Neural progenitor cell (in vitro differentiated cells): ENCODE measurements at regions not wholly inside any gene's neighbourhood (a gene's known extent, or its start where the extent isn't known, plus 50 kb on each side); places are given as distances from the start of the nearest gene placed in this dataset.

ENCODE experiments used
- DNase-seq: peaks from one replicate; pipeline ENCODE4 v3.0.0-alpha.2; 2016; ENCODE audit warnings: low spot score
- H2AFZ ChIP-seq: fragments of 200-600 bp; sonication (generic); replicated peaks from 2 replicates; pipeline ENCODE4 v1.6.1; 2016; ENCODE audit warnings: antibody characterized with exemption
- H3F3A ChIP-seq: fragments of 200-600 bp; sonication (generic); 2 replicates; pipeline ENCODE4 v1.6.1; 2016; ENCODE audit warnings: antibody characterized with exemption, low read depth
- H3K27ac ChIP-seq: fragments of 200-600 bp; sonication (generic); 2 replicates; pipeline ENCODE4 v1.5.1; 2016; ENCODE audit warnings: mild to moderate bottlenecking
- H3K27me3 ChIP-seq: fragments of 200-600 bp; sonication (generic); 2 replicates; pipeline ENCODE4 v1.6.1; 2016; ENCODE audit warnings: mild to moderate bottlenecking, moderate library complexity
- H3K36me3 ChIP-seq: fragments of 200-600 bp; sonication (generic); 2 replicates; pipeline ENCODE4 v1.5.1; 2016
- H3K4me1 ChIP-seq: fragments of 200-600 bp; sonication (generic); 2 replicates; pipeline ENCODE4 v1.6.1; 2016; ENCODE audit warnings: mixed run types
- H3K4me2 ChIP-seq: fragments of 200-600 bp; sonication (generic); 2 replicates; pipeline ENCODE4 v1.6.1; 2016
- H3K4me3 ChIP-seq: fragments of 200-600 bp; sonication (generic); 2 replicates; pipeline ENCODE4 v1.5.1; 2016
- H3K79me2 ChIP-seq: fragments of 200-600 bp; sonication (generic); 2 replicates; pipeline ENCODE4 v1.6.1; 2016; ENCODE audit warnings: low read depth
- H3K9ac ChIP-seq: fragments of 200-600 bp; sonication (generic); 2 replicates; pipeline ENCODE4 v1.6.1; 2016
- H3K9me3 ChIP-seq: fragments of 200-600 bp; sonication (generic); 2 replicates; pipeline ENCODE4 v1.5.1; 2016; ENCODE audit warnings: low read depth
- H4K20me1 ChIP-seq: fragments of 200-600 bp; sonication (generic); 2 replicates; pipeline ENCODE4 v1.6.1; 2016; ENCODE audit warnings: low read depth
- H3K27ac Mint-ChIP-seq: 3 replicates; pipeline ENCODE4 v1.8.0; 2021; ENCODE audit warnings: mixed read lengths
- H3K27me3 Mint-ChIP-seq: 2 replicates; pipeline ENCODE4 v1.8.0; 2022; ENCODE audit warnings: low read depth, mild to moderate bottlenecking, inconsistent platforms, moderate library complexity, mixed read lengths; ENCODE audit not compliant: insufficient read depth
- H3K36me3 Mint-ChIP-seq: 3 replicates; pipeline ENCODE4 v1.8.0; 2021; ENCODE audit warnings: mixed read lengths
- H3K4me1 Mint-ChIP-seq: 3 replicates; pipeline ENCODE4 v1.8.0; 2021; ENCODE audit warnings: mixed read lengths
- H3K4me3 Mint-ChIP-seq: 3 replicates; pipeline ENCODE4 v1.8.0; 2021; ENCODE audit warnings: mild to moderate bottlenecking, moderate library complexity, mixed read lengths
- H3K9me3 Mint-ChIP-seq: 3 replicates; pipeline ENCODE4 v1.8.0; 2020; ENCODE audit warnings: mixed read lengths
- EZH2 ChIP-seq: fragments of 200-600 bp; sonication (generic); IDR thresholded peaks from 2 replicates; pipeline ENCODE4 v1.6.1; 2017; ENCODE audit warnings: antibody characterized with exemption, mild to moderate bottlenecking, moderate library complexity
- EZH2phosphoT487 ChIP-seq: fragments of 200-600 bp; sonication (generic); IDR thresholded peaks from 2 replicates; pipeline ENCODE4 v1.6.1; 2017; ENCODE audit warnings: antibody characterized with exemption
- TF ChIP-seq, protein P1 (sequence below): fragments of 200-600 bp; sonication (generic); IDR thresholded peaks from 2 replicates; pipeline ENCODE4 v1.5.1; 2017; ENCODE audit warnings: antibody characterized with exemption, mild to moderate bottlenecking

DNA sequence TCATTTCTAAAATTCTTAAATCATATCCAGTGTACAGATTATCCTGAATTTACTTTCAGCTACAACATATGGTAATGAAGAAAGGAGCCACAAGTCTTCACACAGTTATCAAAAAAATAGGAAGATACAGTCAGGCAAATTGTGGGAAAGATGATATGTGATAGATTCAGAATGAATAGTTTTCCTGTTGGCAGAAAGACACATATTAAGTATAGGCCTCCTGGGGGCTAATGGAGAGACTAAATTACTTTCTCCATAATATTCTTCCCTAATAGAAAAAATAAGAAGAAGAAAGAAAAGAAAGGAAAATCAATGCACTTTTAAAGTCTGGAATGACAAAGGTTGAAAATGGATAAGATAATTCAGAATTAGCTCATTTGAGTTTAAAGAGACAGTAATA lies 2073.5 kb downstream of the LRRC4C start:
- Mint-ChIP-seq H3K9me3 (peaks cover 5% of the 10 kb centered on the region), H3K36me3 (no peaks in the 10 kb centered on the region), H3K27me3 (no peaks in the 10 kb centered on the region), H3K4me1 (no peaks in the 10 kb centered on the region), H3K4me3 (no peak overlapping the region), H3K27ac (no peak overlapping the region)
- Histone ChIP-seq H3K27me3 (no peaks in the 10 kb centered on the region), H3K27ac (no peak overlapping the region), H3K4me1 (no peaks in the 10 kb centered on the region), H3F3A (no peaks in the 10 kb centered on the region), H3K79me2 (no peaks in the 10 kb centered on the region), H2AFZ (no peak overlapping the region), H3K4me3 (no peak overlapping the region), H3K36me3 (no peaks in the 10 kb centered on the region), H4K20me1 (no peaks in the 10 kb centered on the region), H3K9me3 (no peaks in the 10 kb centered on the region), H3K9ac (no peak overlapping the region), H3K4me2 (no peak overlapping the region)
- no peak for DNase-seq
- TF ChIP-seq, protein P1, sequence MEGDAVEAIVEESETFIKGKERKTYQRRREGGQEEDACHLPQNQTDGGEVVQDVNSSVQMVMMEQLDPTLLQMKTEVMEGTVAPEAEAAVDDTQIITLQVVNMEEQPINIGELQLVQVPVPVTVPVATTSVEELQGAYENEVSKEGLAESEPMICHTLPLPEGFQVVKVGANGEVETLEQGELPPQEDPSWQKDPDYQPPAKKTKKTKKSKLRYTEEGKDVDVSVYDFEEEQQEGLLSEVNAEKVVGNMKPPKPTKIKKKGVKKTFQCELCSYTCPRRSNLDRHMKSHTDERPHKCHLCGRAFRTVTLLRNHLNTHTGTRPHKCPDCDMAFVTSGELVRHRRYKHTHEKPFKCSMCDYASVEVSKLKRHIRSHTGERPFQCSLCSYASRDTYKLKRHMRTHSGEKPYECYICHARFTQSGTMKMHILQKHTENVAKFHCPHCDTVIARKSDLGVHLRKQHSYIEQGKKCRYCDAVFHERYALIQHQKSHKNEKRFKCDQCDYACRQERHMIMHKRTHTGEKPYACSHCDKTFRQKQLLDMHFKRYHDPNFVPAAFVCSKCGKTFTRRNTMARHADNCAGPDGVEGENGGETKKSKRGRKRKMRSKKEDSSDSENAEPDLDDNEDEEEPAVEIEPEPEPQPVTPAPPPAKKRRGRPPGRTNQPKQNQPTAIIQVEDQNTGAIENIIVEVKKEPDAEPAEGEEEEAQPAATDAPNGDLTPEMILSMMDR: no peak
- no peak for TF ChIP-seq EZH2phosphoT487
- no peak for TF ChIP-seq EZH2

DNA sequence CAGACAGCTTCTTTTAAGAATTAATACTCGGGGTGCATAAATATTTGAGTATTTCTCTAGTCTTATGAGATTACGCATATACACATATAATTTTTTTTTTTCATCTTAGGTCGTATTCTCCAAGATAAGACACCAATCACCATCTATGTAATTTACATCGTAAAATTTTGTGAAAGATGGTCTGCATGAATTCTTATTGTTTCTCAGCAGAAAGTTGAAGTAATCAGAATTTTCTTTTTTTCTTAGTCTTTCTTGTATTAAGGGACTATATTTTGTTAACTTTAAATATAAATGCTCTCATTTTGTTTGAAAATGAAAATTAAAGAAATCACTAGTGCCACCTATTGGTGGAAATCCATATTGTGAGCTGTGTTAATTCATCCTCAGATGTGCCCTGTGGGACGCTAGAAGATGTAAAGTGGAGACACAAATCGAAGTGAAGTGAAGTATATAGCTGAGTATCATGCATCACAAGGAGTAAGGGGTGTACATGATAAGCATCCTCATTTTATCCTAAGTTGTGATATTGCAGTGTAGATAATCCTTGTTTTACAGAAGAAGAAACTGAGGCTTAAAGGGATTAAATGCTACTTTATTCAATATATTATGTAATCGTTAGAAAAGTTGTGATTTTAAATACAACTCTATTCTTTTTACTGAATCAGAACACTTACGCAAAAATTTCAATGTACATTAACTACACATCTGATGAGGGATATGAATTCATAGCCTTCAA lies 2084.3 kb downstream of the LRRC4C start:
- no peaks in the 10 kb centered on the region for H3F3A ChIP-seq
- H3K27me3 ChIP-seq: no peaks in the 10 kb centered on the region
- H3K9ac ChIP-seq: no peak overlapping the region
- no peak overlapping the region for H3K4me3 Mint-ChIP-seq
- no peaks in the 10 kb centered on the region for H3K79me2 ChIP-seq
- H3K4me3 ChIP-seq: no peak overlapping the region
- H3K27ac Mint-ChIP-seq: no peak overlapping the region
- peak; percentile 49 for DNase-seq
- H3K4me1 Mint-ChIP-seq: no peaks in the 10 kb centered on the region
- TF ChIP-seq EZH2: no peak
- TF ChIP-seq, protein P1: peak; percentile 76
- no peak for TF ChIP-seq EZH2phosphoT487
- no peaks in the 10 kb centered on the region for H3K36me3 Mint-ChIP-seq
- H3K9me3 ChIP-seq: no peaks in the 10 kb centered on the region
- H2AFZ ChIP-seq: peak overlapping the region; percentile 15
- no peaks in the 10 kb centered on the region for H3K9me3 Mint-ChIP-seq
- H3K36me3 ChIP-seq: no peaks in the 10 kb centered on the region
- H3K4me1 ChIP-seq: no peaks in the 10 kb centered on the region
- no peak overlapping the region for H3K27ac ChIP-seq
- H3K27me3 Mint-ChIP-seq: peaks cover 2% of the 10 kb centered on the region
- H3K4me2 ChIP-seq: no peak overlapping the region
- no peaks in the 10 kb centered on the region for H4K20me1 ChIP-seq

DNA sequence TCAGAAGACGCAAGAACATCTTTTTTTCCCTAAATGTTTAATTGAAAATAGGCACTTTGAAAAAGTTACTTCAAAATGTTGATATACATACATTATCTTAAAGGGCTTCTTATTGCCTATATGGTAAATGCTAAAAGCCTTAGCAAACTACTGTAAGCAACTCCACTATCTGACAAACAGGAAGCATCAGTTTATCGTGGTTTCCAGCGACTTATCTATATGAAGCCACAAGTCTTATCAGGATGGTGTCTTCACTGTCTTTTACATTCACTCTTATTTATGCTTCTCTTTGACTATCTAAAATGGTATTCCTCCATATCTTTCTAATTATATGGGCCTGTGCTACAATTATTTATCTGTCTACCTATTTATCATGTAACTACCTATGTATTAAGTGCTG lies 2091.9 kb downstream of the LRRC4C start:
- no peaks in the 10 kb centered on the region for H4K20me1 ChIP-seq
- H3K36me3 ChIP-seq: no peaks in the 10 kb centered on the region
- H3K4me2 ChIP-seq: no peak overlapping the region
- Mint-ChIP-seq H3K9me3 (no peaks in the 10 kb centered on the region), H3K27ac (no peak overlapping the region), H3K4me3 (no peak overlapping the region), H3K36me3 (no peaks in the 10 kb centered on the region), H3K27me3 (no peaks in the 10 kb centered on the region), H3K4me1 (no peaks in the 10 kb centered on the region)
- TF ChIP-seq EZH2phosphoT487 (no peak), EZH2 (no peak)
- TF ChIP-seq, protein P1: no peak
- H3K79me2 ChIP-seq: no peaks in the 10 kb centered on the region
- H3K4me3 ChIP-seq: no peak overlapping the region
- no peaks in the 10 kb centered on the region for H3K27me3 ChIP-seq
- H3K27ac ChIP-seq: no peak overlapping the region
- no peak overlapping the region for H2AFZ ChIP-seq
- DNase-seq: no peak
- H3K9me3 ChIP-seq: no peaks in the 10 kb centered on the region
- no peaks in the 10 kb centered on the region for H3K4me1 ChIP-seq
- no peak overlapping the region for H3K9ac ChIP-seq
- H3F3A ChIP-seq: no peaks in the 10 kb centered on the region
